ENCODE measurements at regions not wholly inside any gene's neighbourhood (a gene's known extent, or its start where the extent isn't known, plus 50 kb on each side); places are given as distances from the start of the nearest gene placed in this dataset.

DNA sequence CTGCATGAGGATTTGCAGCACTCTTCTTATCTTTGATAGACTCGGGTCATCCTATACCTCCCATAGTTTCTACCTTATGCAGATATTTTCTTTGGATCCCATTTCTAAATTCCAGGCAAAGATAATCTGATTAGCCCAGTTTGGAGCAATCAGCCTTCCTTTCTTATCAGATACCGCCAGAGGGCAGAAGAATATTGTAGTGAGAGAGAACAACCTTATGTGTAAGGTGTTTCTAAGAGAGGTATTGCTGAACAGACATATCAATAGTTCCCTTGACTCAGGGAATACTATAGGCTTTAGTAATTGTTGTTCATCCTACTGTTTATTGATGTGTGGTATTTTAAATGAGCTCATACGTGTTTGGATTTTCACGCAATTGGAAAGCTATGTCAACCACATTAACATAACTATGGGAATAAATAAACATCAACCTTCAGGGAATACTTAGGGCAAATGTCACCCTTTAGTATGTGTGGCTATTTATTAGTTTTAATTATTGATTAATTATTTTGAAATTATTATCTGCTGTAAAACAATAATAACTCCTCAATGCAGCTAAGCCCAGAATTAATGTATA lies 1435.2 kb upstream of the CDH9 start:
- Histone ChIP-seq H3K9me3 (replicated peaks; ENCODE audit: control insufficient read depth, insufficient read depth, low read length) (no peaks in the 10 kb centered on the region), H3K36me3 (ENCODE audit: control insufficient read depth in 2 of 2, extremely low read depth in 1 of 2, insufficient read depth in 2 of 2, low read length in 2 of 2) (no peaks in the 10 kb centered on the region), H4K20me1 (replicated peaks; ENCODE audit: control insufficient read depth, extremely low read depth, insufficient read depth, low read length) (no peaks in the 10 kb centered on the region), H3K4me1 (ENCODE audit: control insufficient read depth, extremely low read depth, insufficient read depth, low read length) (no peaks in the 10 kb centered on the region), H3K27ac (ENCODE audit: insufficient read depth, low read depth, low read length) (no peak overlapping the region), H3K27me3 (ENCODE audit: control insufficient read depth in 2 of 2, insufficient read depth in 2 of 2, low read length in 2 of 2) (no peaks in the 10 kb centered on the region), H3K9me1 (replicated peaks; ENCODE audit: control insufficient read depth, extremely low read depth, insufficient read depth, low read length) (no peaks in the 10 kb centered on the region), H3K4me3 (replicated peaks in 1 of 3; ENCODE audit: insufficient read depth in 1 of 3, low read depth in 1 of 3, low read length in 3 of 3) (no peak overlapping the region), H2AFZ (ENCODE audit: low read depth, low read length) (no peak overlapping the region), H3K4me2 (ENCODE audit: insufficient read depth, low read length) (no peak overlapping the region), H3K9ac (replicated peaks; ENCODE audit: extremely low read depth, insufficient read depth, low read length) (no peak overlapping the region), H3K79me2 (ENCODE audit: control insufficient read depth, insufficient read depth, low read length) (no peaks in the 10 kb centered on the region)
- dilution Hi-C loops (cut with MboI; ENCODE audit: extremely low pct_ligation_motif_present, low sequenced_read_pairs): no loop called here
- no peak for FAIRE-seq
- BruUV-seq (replicated peaks): no TSS peak
- DNase-seq (ENCODE audit: low read depth, low spot score): peak; percentile 1
- intact Hi-C loops (cut with micrococcal nuclease): loop anchor here (2.0 kb wide), 1 partner anchor 293 kb away; no protein-coding TSS in a partner anchor
- CTCF ChIA-PET: interaction anchor here (0.7 to 2.3 kb wide), 5 partner anchors 22 to 293 kb away, joined by 3 to 17 read pairs (median 3); no protein-coding TSS in a partner anchor
- no peak for TF ChIP-seq FOS (IDR thresholded peaks at IDR 0.05; ENCODE audit: borderline replicate concordance, insufficient read depth, low read length)
- no peak for TF ChIP-seq MYC (IDR thresholded peaks at IDR 0.05; ENCODE audit: low read depth, low read length)
- TF ChIP-seq GATA2 (IDR thresholded peaks at IDR 0.05; ENCODE audit: insufficient read depth, insufficient read length, low read depth, low read length): no peak
- TF ChIP-seq, protein P1, sequence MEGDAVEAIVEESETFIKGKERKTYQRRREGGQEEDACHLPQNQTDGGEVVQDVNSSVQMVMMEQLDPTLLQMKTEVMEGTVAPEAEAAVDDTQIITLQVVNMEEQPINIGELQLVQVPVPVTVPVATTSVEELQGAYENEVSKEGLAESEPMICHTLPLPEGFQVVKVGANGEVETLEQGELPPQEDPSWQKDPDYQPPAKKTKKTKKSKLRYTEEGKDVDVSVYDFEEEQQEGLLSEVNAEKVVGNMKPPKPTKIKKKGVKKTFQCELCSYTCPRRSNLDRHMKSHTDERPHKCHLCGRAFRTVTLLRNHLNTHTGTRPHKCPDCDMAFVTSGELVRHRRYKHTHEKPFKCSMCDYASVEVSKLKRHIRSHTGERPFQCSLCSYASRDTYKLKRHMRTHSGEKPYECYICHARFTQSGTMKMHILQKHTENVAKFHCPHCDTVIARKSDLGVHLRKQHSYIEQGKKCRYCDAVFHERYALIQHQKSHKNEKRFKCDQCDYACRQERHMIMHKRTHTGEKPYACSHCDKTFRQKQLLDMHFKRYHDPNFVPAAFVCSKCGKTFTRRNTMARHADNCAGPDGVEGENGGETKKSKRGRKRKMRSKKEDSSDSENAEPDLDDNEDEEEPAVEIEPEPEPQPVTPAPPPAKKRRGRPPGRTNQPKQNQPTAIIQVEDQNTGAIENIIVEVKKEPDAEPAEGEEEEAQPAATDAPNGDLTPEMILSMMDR (IDR thresholded peaks at IDR 0.05; ENCODE audit: extremely low read depth in 1 of 2, insufficient read depth in 1 of 2, low read depth in 1 of 2, low read length in 2 of 2): no peak
- TF ChIP-seq JUN (IDR thresholded peaks at IDR 0.05; ENCODE audit: borderline replicate concordance, insufficient read depth, insufficient read length, low read depth): no peak
- TF ChIP-seq, protein P2, sequence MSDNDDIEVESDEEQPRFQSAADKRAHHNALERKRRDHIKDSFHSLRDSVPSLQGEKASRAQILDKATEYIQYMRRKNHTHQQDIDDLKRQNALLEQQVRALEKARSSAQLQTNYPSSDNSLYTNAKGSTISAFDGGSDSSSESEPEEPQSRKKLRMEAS (IDR thresholded peaks at IDR 0.05; ENCODE audit: insufficient read depth, insufficient read length): no peak
- no peak for TF ChIP-seq EZH2 (IDR thresholded peaks at IDR 0.05; ENCODE audit: borderline replicate concordance, low read depth, low read length, severe bottlenecking)
- TF ChIP-seq POLR2A (IDR thresholded peaks at IDR 0.05; ENCODE audit: low read depth, low read length): no peak
- TF ChIP-seq POLR2AphosphoS5 (IDR thresholded peaks at IDR 0.05; ENCODE audit: insufficient read depth, low read depth, low read length): no peak
- POLR2A ChIA-PET: no interaction called here

All from endothelial cell of umbilical vein (primary cell).